GM12878 (cell line): ENCODE measurements at regions not wholly inside any gene's neighbourhood (a gene's known extent, or its start where the extent isn't known, plus 50 kb on each side); places are given as distances from the start of the nearest gene placed in this dataset.

ENCODE experiments used
- ATAC-seq: fragments of 200-7000 bp; cut with Tn5 transposase; 3 replicates; pipeline ENCODE4 v1.9.1; 2020; ENCODE audit warnings: mild to moderate bottlenecking, moderate library complexity
- BruUV-seq: library from RNA; stranded (reverse); fragments of 400-500 nt; replicated peaks from 2 replicates; lab custom pipeline; 2021; lab: Mats Ljungman, UMichigan
- CTCF ChIA-PET: fragments of 300-600 bp; sonication (Branson Sonifier 250); formaldehyde crosslinking; extraction: SDS; loops from one replicate; lab custom pipeline; 2021; ENCODE audit warnings: inconsistent platforms; lab: Yijun Ruan, JAX
- POLR2A ChIA-PET: fragments of 350-600 bp; formaldehyde crosslinking; extraction: SDS; loops from one replicate; lab custom pipeline; 2021; ENCODE audit warnings: inconsistent platforms; lab: Charles Lee
- RAD21 ChIA-PET: fragments of 300-600 bp; sonication (Branson Sonifier 250); formaldehyde crosslinking; loops from one replicate; lab custom pipeline; 2023; ENCODE audit warnings: antibody characterized with exemption; ENCODE audit not compliant: unreplicated experiment; lab: Charles Lee
- SMC1A ChIA-PET: fragments of 300-600 bp; sonication (Branson Sonifier 250); formaldehyde crosslinking; loops from one replicate; lab custom pipeline; 2023; ENCODE audit not compliant: unreplicated experiment, uncharacterized antibody; lab: Charles Lee
- DNase-seq: peaks from one replicate; pipeline ENCODE4 v3.0.0-alpha.2; 2011; ENCODE audit warnings: low read depth, low spot score
- FAIRE-seq: peaks from 3 replicates; lab custom pipeline; 2011; peaks lifted over from hg19 to GRCh38; lab: Jason Lieb, UNC
- H2AFZ ChIP-seq: 2 replicates; pipeline ENCODE4 v1.6.0; 2011; ENCODE audit warnings: low read depth, low read length, control low read depth; ENCODE audit not compliant: control insufficient read depth
- H3K27ac ChIP-seq: 2 replicates; pipeline ENCODE4 v1.5.1; 2011; ENCODE audit warnings: control low read depth; ENCODE audit not compliant: control insufficient read depth, insufficient read depth
- H3K27me3 ChIP-seq, 2 experiments: replicated peaks in 1 of 2; 2 replicates each; pipeline versions ENCODE4 v1.6.0 to v1.6.1; 2011; ENCODE audit warnings: low read length in 1 of 2; ENCODE audit not compliant: control insufficient read depth in 2 of 2, insufficient read depth in 2 of 2
- H3K36me3 ChIP-seq, 2 experiments: 2 replicates each; pipeline ENCODE4 v1.5.1; 2011; ENCODE audit warnings: low read length in 1 of 2; ENCODE audit not compliant: control insufficient read depth in 2 of 2, insufficient read depth in 2 of 2
- H3K4me1 ChIP-seq: 2 replicates; pipeline ENCODE4 v1.6.1; 2011; ENCODE audit warnings: mild to moderate bottlenecking, low read length, moderate library complexity, mixed read lengths; ENCODE audit not compliant: control insufficient read depth, insufficient read depth
- H3K4me2 ChIP-seq: 2 replicates; pipeline ENCODE4 v1.6.0; 2011; ENCODE audit warnings: control low read depth; ENCODE audit not compliant: control insufficient read depth, insufficient read depth
- H3K4me3 ChIP-seq: fragments of 200-600 bp; sonication (generic); 2 replicates; pipeline ENCODE4 v1.5.1; 2016
- H3K79me2 ChIP-seq: 2 replicates; pipeline ENCODE4 v1.6.0; 2011; ENCODE audit warnings: low read length; ENCODE audit not compliant: control insufficient read depth, insufficient read depth
- H3K9ac ChIP-seq: 2 replicates; pipeline ENCODE4 v1.8.0; 2011; ENCODE audit warnings: low read length, control low read depth, mixed read lengths; ENCODE audit not compliant: control insufficient read depth, insufficient read depth
- H3K9me3 ChIP-seq: replicated peaks from 3 replicates; pipeline ENCODE4 v1.5.1; 2011; ENCODE audit warnings: mild to moderate bottlenecking, low read length; ENCODE audit not compliant: control insufficient read depth, insufficient read depth
- H4K20me1 ChIP-seq: 2 replicates; pipeline ENCODE4 v1.6.0; 2011; ENCODE audit not compliant: control insufficient read depth, insufficient read depth
- GABPA ChIP-seq: IDR thresholded peaks from 2 replicates; pipeline ENCODE4 v1.6.1; 2014; ENCODE audit warnings: antibody characterized with exemption, low read depth, mild to moderate bottlenecking, inconsistent platforms
- GATAD2B ChIP-seq: fragments of 450-650 bp; conservative IDR thresholded peaks from 2 replicates; pipeline ENCODE4 v1.6.1; 2017; ENCODE audit warnings: low read depth, mild to moderate bottlenecking, moderate library complexity
- IRF3 ChIP-seq: fragments of 450-650 bp; IDR thresholded peaks from 2 replicates; pipeline ENCODE4 v1.6.1; 2014; ENCODE audit warnings: mild to moderate bottlenecking
- MAX ChIP-seq: IDR thresholded peaks from 2 replicates; pipeline ENCODE4 v1.6.1; 2012; ENCODE audit warnings: low read depth, low read length, improper control_type of control experiment
- WGBS: methylation state at CpG from one replicate; pipeline ENCODE4 v1.1.6; 2016; ENCODE audit warnings: low lambda C conversion rate; ENCODE audit not compliant: insufficient replicate concordance, insufficient coverage; ENCODE audit errors: missing lambda C conversion rate; 5-methylcytosine and 5-hydroxymethylcytosine counted together
- in situ Hi-C: fragments of 300-500 bp; cut with MboI; formaldehyde crosslinking; loops from 9 replicates; pipeline ENCODE4 v1.14.3; 2018; ENCODE audit warnings: mixed read lengths
- intact Hi-C: fragments of 100-400 bp; cut with micrococcal nuclease; formaldehyde crosslinking; loops from one replicate; pipeline ENCODE4 v1.14.2; 2022; ENCODE audit not compliant: unreplicated experiment
- TF ChIP-seq, protein P1 (sequence below): fragments of 450-650 bp; IDR thresholded peaks from 2 replicates; pipeline ENCODE4 v1.6.1; 2017; ENCODE audit warnings: low read depth, mild to moderate bottlenecking, moderate library complexity

DNA sequence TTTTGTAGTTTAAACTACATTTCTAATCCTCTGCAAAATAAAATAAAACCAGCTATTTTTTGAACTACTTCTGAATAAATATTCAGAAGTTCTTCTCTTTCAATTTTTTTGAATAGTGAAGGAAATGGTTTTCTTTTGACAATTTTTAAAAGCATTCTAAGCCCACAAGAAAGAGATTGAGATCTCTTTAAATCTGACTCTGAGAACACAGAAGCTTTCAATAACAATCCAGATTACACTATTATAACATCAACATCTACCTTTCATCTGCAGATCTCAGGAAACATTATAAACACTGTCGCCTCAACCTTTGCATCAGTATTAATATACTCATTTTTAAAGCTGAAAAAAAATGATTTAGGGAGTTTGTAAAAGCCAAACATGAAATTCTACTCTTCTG, 247.5 kb upstream of the PREP start:
- Histone ChIP-seq H3K27ac (no peak overlapping the region), H3K79me2 (no peaks in the 10 kb centered on the region), H3K9me3 (no peaks in the 10 kb centered on the region; the same call in none of the 3 replicates), H3K27me3 (no peaks in the 10 kb centered on the region), H3K36me3 (no peaks in the 10 kb centered on the region), H3K4me1 (peaks cover 31% of the 10 kb centered on the region), H2AFZ (no peak overlapping the region)
- intact Hi-C loops = no loop called here
- in situ Hi-C loops = no loop called here
- SMC1A ChIA-PET = interaction anchor here (0.6 to 11.2 kb wide), 18 partner anchors 10 to 573 kb away, joined by 3 to 115 read pairs (median 3); no protein-coding TSS in a partner anchor
- RAD21 ChIA-PET = interaction anchor here (0.7 kb wide), 1 partner anchor 198 kb away, joined by 3 read pairs; no protein-coding TSS in a partner anchor
- no TSS peak for BruUV-seq
- POLR2A ChIA-PET = interaction anchor here (0.9 to 1.5 kb wide), 2 partner anchors 20 to 48 kb away, joined by 3 to 4 read pairs; no protein-coding TSS in a partner anchor
- CTCF ChIA-PET = interaction anchor here (1.1 to 1.3 kb wide), 2 partner anchors 166 to 219 kb away, joined by 3 to 4 read pairs; no protein-coding TSS in a partner anchor
- TF ChIP-seq GABPA (no peak), MAX (no peak), GATAD2B (no peak), IRF3 (no peak)
- TF ChIP-seq, protein P1, sequence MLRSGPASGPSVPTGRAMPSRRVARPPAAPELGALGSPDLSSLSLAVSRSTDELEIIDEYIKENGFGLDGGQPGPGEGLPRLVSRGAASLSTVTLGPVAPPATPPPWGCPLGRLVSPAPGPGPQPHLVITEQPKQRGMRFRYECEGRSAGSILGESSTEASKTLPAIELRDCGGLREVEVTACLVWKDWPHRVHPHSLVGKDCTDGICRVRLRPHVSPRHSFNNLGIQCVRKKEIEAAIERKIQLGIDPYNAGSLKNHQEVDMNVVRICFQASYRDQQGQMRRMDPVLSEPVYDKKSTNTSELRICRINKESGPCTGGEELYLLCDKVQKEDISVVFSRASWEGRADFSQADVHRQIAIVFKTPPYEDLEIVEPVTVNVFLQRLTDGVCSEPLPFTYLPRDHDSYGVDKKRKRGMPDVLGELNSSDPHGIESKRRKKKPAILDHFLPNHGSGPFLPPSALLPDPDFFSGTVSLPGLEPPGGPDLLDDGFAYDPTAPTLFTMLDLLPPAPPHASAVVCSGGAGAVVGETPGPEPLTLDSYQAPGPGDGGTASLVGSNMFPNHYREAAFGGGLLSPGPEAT = no peak
- TF ChIP-seq, all 136 proteins: peak for 0
- Histone ChIP-seq H3K9ac (no peak overlapping the region), H3K4me3 (no peak overlapping the region), H4K20me1 (no peaks in the 10 kb centered on the region), H3K4me2 (no peak overlapping the region)
- DNase-seq (no peak), ATAC-seq (no peak), FAIRE-seq (no peak)
- 95% methylated on average over 1 of the region's 1 CpG for WGBS
